ENCODE measurements at regions not wholly inside any gene's neighbourhood (a gene's known extent, or its start where the extent isn't known, plus 50 kb on each side); places are given as distances from the start of the nearest gene placed in this dataset.

DNA sequence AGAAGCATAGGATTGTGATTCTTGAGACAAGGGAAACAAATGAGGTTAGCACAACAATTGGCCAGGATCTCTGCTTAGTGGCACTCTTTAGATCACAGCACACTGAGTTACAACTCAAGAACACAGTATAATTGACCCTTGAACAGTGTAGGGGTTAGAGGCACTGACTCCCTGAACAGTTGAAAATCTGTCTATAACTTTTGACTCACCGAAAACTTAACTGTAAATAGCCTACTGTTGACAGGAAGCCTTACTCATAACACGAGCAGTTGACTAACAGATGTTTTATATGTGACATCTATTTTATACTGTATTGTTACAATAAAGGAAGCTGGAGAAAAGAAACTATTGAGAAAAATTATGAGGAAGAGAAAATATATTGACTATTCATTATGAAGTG lies 296.1 kb downstream of the RERGL start:
- Histone ChIP-seq H3K9me3 (ENCODE audit: control insufficient read depth in 1 of 2, insufficient read depth in 1 of 2, low read length in 2 of 2) (peaks cover 3 to 7% of the 10 kb centered on the region in 2 experiments), H3K27ac (ENCODE audit: low read depth in 1 of 2, low read length in 2 of 2) (no peak overlapping the region), H3K27me3 (ENCODE audit: control insufficient read depth in 1 of 2, insufficient read depth in 2 of 2, low read length in 2 of 2) (no peaks in the 10 kb centered on the region), H3K36me3 (ENCODE audit: insufficient read depth, low read length) (no peaks in the 10 kb centered on the region), H3K4me3 (ENCODE audit: low read length) (no peak overlapping the region), H3K4me1 (ENCODE audit: insufficient read depth, low read length) (no peaks in the 10 kb centered on the region)
- intact Hi-C loops (cut with DNase I, micrococcal nuclease) = no loop called here
- Mint-ChIP-seq H3K36me3 (ENCODE audit: low read depth) (no peaks in the 10 kb centered on the region), H3K4me3 (no peak overlapping the region), H3K4me1 (ENCODE audit: low read depth) (no peaks in the 10 kb centered on the region), H3K9me3 (peaks cover 8% of the 10 kb centered on the region), H3K27me3 (no peaks in the 10 kb centered on the region), H3K27ac (no peak overlapping the region)
- ChIA-PET POLR2A (no interaction called here), CTCF (no interaction called here)
- no peak for DNase-seq
- ATAC-seq (ENCODE audit: poor library complexity) = no peak
- TF ChIP-seq, protein P1, sequence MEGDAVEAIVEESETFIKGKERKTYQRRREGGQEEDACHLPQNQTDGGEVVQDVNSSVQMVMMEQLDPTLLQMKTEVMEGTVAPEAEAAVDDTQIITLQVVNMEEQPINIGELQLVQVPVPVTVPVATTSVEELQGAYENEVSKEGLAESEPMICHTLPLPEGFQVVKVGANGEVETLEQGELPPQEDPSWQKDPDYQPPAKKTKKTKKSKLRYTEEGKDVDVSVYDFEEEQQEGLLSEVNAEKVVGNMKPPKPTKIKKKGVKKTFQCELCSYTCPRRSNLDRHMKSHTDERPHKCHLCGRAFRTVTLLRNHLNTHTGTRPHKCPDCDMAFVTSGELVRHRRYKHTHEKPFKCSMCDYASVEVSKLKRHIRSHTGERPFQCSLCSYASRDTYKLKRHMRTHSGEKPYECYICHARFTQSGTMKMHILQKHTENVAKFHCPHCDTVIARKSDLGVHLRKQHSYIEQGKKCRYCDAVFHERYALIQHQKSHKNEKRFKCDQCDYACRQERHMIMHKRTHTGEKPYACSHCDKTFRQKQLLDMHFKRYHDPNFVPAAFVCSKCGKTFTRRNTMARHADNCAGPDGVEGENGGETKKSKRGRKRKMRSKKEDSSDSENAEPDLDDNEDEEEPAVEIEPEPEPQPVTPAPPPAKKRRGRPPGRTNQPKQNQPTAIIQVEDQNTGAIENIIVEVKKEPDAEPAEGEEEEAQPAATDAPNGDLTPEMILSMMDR (IDR thresholded peaks at IDR 0.05) = no peak

DNA sequence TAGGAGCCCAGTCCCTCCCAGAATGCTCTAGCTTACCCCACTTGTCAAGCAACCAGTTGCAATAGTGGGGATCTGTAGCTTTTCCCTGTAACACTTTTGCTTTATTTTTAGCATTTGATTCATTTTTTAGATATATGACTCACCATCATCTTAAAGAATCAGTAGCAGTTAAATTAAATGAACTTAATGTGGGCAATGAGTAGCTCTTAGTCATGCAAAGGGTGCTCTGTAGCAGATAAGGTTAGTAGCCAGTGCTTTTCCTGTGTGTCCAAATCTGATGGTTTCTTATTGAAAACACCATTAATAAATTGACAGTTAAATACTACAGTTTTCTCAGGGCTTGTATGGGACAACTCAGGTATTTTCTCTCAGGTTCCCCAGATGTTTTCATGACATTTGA lies 311.8 kb downstream of the RERGL start:
- H3K27me3 Mint-ChIP-seq = no peaks in the 10 kb centered on the region
- TF ChIP-seq, protein P1 (IDR thresholded peaks at IDR 0.05) = no peak
- intact Hi-C loops (cut with DNase I, micrococcal nuclease) = no loop called here
- peaks cover 7% of the 10 kb centered on the region for H3K9me3 Mint-ChIP-seq
- Histone ChIP-seq H3K27ac (ENCODE audit: low read depth in 1 of 2, low read length in 2 of 2) (no peak overlapping the region), H3K4me3 (ENCODE audit: low read length) (no peak overlapping the region), H3K4me1 (ENCODE audit: insufficient read depth, low read length) (no peaks in the 10 kb centered on the region), H3K27me3 (ENCODE audit: control insufficient read depth in 1 of 2, insufficient read depth in 2 of 2, low read length in 2 of 2) (no peaks in the 10 kb centered on the region), H3K9me3 (ENCODE audit: control insufficient read depth in 1 of 2, insufficient read depth in 1 of 2, low read length in 2 of 2) (no peaks in the 10 kb centered on the region), H3K36me3 (ENCODE audit: insufficient read depth, low read length) (no peaks in the 10 kb centered on the region)
- ChIA-PET POLR2A (no interaction called here), CTCF (no interaction called here)
- no peak for DNase-seq
- no peak overlapping the region for H3K27ac Mint-ChIP-seq
- H3K4me1 Mint-ChIP-seq (ENCODE audit: low read depth) = no peaks in the 10 kb centered on the region
- no peak overlapping the region for H3K4me3 Mint-ChIP-seq
- no peaks in the 10 kb centered on the region for H3K36me3 Mint-ChIP-seq (ENCODE audit: low read depth)
- ATAC-seq (ENCODE audit: poor library complexity) = no peak

DNA sequence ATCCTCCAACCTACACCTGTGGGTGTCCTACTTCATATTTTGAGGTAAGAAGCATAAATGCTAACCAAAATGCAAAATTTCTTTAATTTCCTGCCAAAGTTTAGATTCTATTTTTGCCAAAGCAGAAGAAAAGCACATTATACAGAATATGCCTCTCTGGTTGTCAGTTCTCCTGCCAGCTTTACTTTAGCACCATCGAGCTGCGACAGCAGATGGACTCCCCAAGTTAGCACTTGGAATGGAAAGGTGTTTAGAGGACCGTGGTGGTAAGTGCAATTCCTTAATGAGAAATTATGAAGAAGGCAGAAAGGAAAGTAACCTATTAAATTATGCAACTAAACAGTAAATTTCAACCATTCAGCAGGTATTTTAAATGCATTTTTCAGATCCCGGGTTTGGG lies 326.6 kb downstream of the RERGL start:
- intact Hi-C loops (cut with DNase I, micrococcal nuclease) = no loop called here
- TF ChIP-seq, protein P1 (IDR thresholded peaks at IDR 0.05) = no peak
- Mint-ChIP-seq H3K27ac (no peak overlapping the region), H3K36me3 (ENCODE audit: low read depth) (no peaks in the 10 kb centered on the region), H3K27me3 (no peaks in the 10 kb centered on the region), H3K9me3 (peaks cover 11% of the 10 kb centered on the region), H3K4me1 (ENCODE audit: low read depth) (no peaks in the 10 kb centered on the region), H3K4me3 (no peak overlapping the region)
- no peak for ATAC-seq (ENCODE audit: poor library complexity)
- no peaks in the 10 kb centered on the region for H3K36me3 ChIP-seq (ENCODE audit: insufficient read depth, low read length)
- peaks cover 0 to 6% of the 10 kb centered on the region in 2 experiments for H3K9me3 ChIP-seq (ENCODE audit: control insufficient read depth in 1 of 2, insufficient read depth in 1 of 2, low read length in 2 of 2)
- H3K4me1 ChIP-seq (ENCODE audit: insufficient read depth, low read length) = no peaks in the 10 kb centered on the region
- POLR2A ChIA-PET = no interaction called here
- DNase-seq = no peak
- no peak overlapping the region for H3K27ac ChIP-seq (ENCODE audit: low read depth in 1 of 2, low read length in 2 of 2)
- H3K27me3 ChIP-seq (ENCODE audit: control insufficient read depth in 1 of 2, insufficient read depth in 2 of 2, low read length in 2 of 2) = no peaks in the 10 kb centered on the region
- H3K4me3 ChIP-seq (ENCODE audit: low read length) = no peak overlapping the region
- CTCF ChIA-PET = no interaction called here

Data from CD4-positive, alpha-beta T cell (primary cell).